ENCODE measurements at regions not wholly inside any gene's neighbourhood (a gene's known extent, or its start where the extent isn't known, plus 50 kb on each side); places are given as distances from the start of the nearest gene placed in this dataset.

GRCh38 chr2:30358351-30358750, 88.7 kb upstream of the LCLAT1 start:
- Histone ChIP-seq H3K4me1 (peaks cover 14% of the 10 kb centered on the region), H3K27ac (no peak overlapping the region), H3K9me3 (no peaks in the 10 kb centered on the region), H3K4me3 (no peak overlapping the region), H3K4me2 (no peak overlapping the region)
- FAIRE-seq: no peak
- CTCF ChIA-PET: interaction anchor here (1.2 to 1.9 kb wide), 2 partner anchors 8 to 348 kb away, joined by 3 to 6 read pairs; no protein-coding TSS in a partner anchor
- WGBS (ENCODE audit: missing lambda C conversion rate): 58% methylated on average over 5 of the region's 5 CpGs
- POLR2A ChIA-PET: no interaction called here
- ATAC-seq: no peak
- TF ChIP-seq TP53 (CRISPR knock-in tag; IDR thresholded peaks at IDR 0.05): no peak
- TF ChIP-seq, protein P1, sequence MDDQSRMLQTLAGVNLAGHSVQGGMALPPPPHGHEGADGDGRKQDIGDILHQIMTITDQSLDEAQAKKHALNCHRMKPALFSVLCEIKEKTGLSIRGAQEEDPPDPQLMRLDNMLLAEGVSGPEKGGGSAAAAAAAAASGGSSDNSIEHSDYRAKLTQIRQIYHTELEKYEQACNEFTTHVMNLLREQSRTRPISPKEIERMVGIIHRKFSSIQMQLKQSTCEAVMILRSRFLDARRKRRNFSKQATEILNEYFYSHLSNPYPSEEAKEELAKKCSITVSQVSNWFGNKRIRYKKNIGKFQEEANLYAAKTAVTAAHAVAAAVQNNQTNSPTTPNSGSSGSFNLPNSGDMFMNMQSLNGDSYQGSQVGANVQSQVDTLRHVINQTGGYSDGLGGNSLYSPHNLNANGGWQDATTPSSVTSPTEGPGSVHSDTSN (IDR thresholded peaks at IDR 0.05): no peak
- no peak for TF ChIP-seq JUN (IDR thresholded peaks at IDR 0.05)
- no peak for TF ChIP-seq ZSCAN20 (CRISPR knock-in tag; IDR thresholded peaks at IDR 0.05)
- TF ChIP-seq ESRRA (IDR thresholded peaks at IDR 0.05; ENCODE audit: borderline replicate concordance, low read length): no peak
- no peak for TF ChIP-seq NFE2L2 (conservative IDR thresholded peaks at IDR 0.05; ENCODE audit: low read length)
- TF ChIP-seq NPAS2 (CRISPR knock-in tag; IDR thresholded peaks at IDR 0.05; ENCODE audit: borderline replicate concordance): no peak
- no peak for TF ChIP-seq CEBPB (IDR thresholded peaks at IDR 0.05)
- TF ChIP-seq SMC3 (IDR thresholded peaks at IDR 0.05): no peak
- no peak for TF ChIP-seq FOSL2 (IDR thresholded peaks at IDR 0.05)
- no peak for TF ChIP-seq FOSL2 (CRISPR knock-in tag; IDR thresholded peaks at IDR 0.05)
- no peak for TF ChIP-seq RFX5 (IDR thresholded peaks at IDR 0.05)
- no peak for TF ChIP-seq GATA3 (IDR thresholded peaks at IDR 0.05; ENCODE audit: borderline replicate concordance)
- TF ChIP-seq MAFK (IDR thresholded peaks at IDR 0.05; ENCODE audit: partially characterized antibody): no peak
- TF ChIP-seq SREBF2 (IDR thresholded peaks at IDR 0.05): no peak
- TF ChIP-seq RARB (CRISPR knock-in tag; IDR thresholded peaks at IDR 0.05): no peak
- TF ChIP-seq, protein P2, sequence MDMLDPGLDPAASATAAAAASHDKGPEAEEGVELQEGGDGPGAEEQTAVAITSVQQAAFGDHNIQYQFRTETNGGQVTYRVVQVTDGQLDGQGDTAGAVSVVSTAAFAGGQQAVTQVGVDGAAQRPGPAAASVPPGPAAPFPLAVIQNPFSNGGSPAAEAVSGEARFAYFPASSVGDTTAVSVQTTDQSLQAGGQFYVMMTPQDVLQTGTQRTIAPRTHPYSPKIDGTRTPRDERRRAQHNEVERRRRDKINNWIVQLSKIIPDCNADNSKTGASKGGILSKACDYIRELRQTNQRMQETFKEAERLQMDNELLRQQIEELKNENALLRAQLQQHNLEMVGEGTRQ (IDR thresholded peaks at IDR 0.05): no peak
- TF ChIP-seq HDAC2 (IDR thresholded peaks at IDR 0.05): no peak
- TF ChIP-seq, protein P3, sequence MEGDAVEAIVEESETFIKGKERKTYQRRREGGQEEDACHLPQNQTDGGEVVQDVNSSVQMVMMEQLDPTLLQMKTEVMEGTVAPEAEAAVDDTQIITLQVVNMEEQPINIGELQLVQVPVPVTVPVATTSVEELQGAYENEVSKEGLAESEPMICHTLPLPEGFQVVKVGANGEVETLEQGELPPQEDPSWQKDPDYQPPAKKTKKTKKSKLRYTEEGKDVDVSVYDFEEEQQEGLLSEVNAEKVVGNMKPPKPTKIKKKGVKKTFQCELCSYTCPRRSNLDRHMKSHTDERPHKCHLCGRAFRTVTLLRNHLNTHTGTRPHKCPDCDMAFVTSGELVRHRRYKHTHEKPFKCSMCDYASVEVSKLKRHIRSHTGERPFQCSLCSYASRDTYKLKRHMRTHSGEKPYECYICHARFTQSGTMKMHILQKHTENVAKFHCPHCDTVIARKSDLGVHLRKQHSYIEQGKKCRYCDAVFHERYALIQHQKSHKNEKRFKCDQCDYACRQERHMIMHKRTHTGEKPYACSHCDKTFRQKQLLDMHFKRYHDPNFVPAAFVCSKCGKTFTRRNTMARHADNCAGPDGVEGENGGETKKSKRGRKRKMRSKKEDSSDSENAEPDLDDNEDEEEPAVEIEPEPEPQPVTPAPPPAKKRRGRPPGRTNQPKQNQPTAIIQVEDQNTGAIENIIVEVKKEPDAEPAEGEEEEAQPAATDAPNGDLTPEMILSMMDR (IDR thresholded peaks at IDR 0.05): no peak
- no peak for TF ChIP-seq FOXS1 (CRISPR knock-in tag; IDR thresholded peaks at IDR 0.05)
- no peak for TF ChIP-seq BHLHE40 (IDR thresholded peaks at IDR 0.05; ENCODE audit: low read depth, low read length)
- DNase-seq (ENCODE audit: low read depth in 1 of 2, low spot score in 1 of 2): no peak

DNA sequence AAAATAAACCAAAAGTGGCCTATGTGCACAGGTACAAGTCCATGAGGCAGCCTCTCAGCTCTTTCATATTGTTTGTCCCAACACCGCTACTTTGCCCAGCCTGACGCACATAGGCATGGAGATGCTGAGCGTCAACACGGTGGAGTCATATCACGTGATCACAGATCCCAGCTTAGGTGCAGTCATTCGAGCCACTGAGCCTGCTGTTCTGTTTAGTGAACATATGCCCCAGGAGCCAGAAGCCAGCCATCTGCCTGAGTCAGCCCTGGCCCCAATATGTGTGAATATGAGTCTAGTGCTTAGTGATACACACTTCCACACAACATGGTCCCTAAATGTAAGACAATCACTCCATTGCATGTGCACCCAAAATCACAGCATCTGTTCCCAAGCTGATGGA, 88.2 kb upstream of the LCLAT1 start:
- no peak for FAIRE-seq
- Histone ChIP-seq H3K4me1 (peaks cover 16% of the 10 kb centered on the region), H3K4me2 (no peak overlapping the region), H3K27ac (no peak overlapping the region), H3K9me3 (no peaks in the 10 kb centered on the region), H3K4me3 (no peak overlapping the region)
- WGBS (ENCODE audit: missing lambda C conversion rate): 80% methylated on average over 6 of the region's 6 CpGs
- ChIA-PET POLR2A (no interaction called here), CTCF (interaction anchor here (0.9 to 1.9 kb wide), 3 partner anchors 8 to 348 kb away, joined by 3 to 6 read pairs (median 3); no protein-coding TSS in a partner anchor)
- TF ChIP-seq GATA3 (IDR thresholded peaks at IDR 0.05; ENCODE audit: borderline replicate concordance) (no peak), CHD4 (IDR thresholded peaks at IDR 0.05; ENCODE audit: borderline replicate concordance) (no peak), HOXA7 (CRISPR knock-in tag; IDR thresholded peaks at IDR 0.05) (no peak), JUNB (IDR thresholded peaks at IDR 0.05) (no peak), CBX8 (IDR thresholded peaks at IDR 0.05) (no peak), CEBPB (IDR thresholded peaks at IDR 0.05) (no peak)
- TF ChIP-seq, protein P4, sequence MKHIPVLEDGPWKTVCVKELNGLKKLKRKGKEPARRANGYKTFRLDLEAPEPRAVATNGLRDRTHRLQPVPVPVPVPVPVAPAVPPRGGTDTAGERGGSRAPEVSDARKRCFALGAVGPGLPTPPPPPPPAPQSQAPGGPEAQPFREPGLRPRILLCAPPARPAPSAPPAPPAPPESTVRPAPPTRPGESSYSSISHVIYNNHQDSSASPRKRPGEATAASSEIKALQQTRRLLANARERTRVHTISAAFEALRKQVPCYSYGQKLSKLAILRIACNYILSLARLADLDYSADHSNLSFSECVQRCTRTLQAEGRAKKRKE (CRISPR knock-in tag; IDR thresholded peaks at IDR 0.05; ENCODE audit: low read depth): no peak
- no peak for ATAC-seq
- DNase-seq (ENCODE audit: low read depth in 1 of 2, low spot score in 1 of 2): no peak
